Endothelial cell of umbilical vein (primary cell): ENCODE measurements at regions not wholly inside any gene's neighbourhood (a gene's known extent, or its start where the extent isn't known, plus 50 kb on each side); places are given as distances from the start of the nearest gene placed in this dataset.

Experiments
- CTCF ChIP-seq, 2 donors: IDR thresholded peaks; 1 replicate in 1 of 2; 2 replicates in 1 of 2; pipeline ENCODE4 v1.5.1; 2011; ENCODE audit warnings: low read length in 2 of 2, mild to moderate bottlenecking in 2 of 2, moderate library complexity in 2 of 2, control low read depth in 1 of 2, inconsistent platforms in 1 of 2, low read depth in 1 of 2; ENCODE audit not compliant: insufficient read depth in 1 of 2; ENCODE audit errors: extremely low read depth in 1 of 2
- EZH2 ChIP-seq: IDR thresholded peaks from 2 replicates; pipeline ENCODE4 v1.6.1; 2012; ENCODE audit warnings: borderline replicate concordance, low read depth, mild to moderate bottlenecking, moderate library complexity, low read length, inconsistent platforms; ENCODE audit not compliant: severe bottlenecking
- FOS ChIP-seq: IDR thresholded peaks from 2 replicates; pipeline ENCODE4 v1.6.1; 2011; ENCODE audit warnings: mild to moderate bottlenecking, low read length, moderate library complexity, borderline replicate concordance; ENCODE audit not compliant: insufficient read depth
- JUN ChIP-seq: IDR thresholded peaks from 2 replicates; pipeline ENCODE4 v1.6.1; 2011; ENCODE audit warnings: borderline replicate concordance, low read depth; ENCODE audit not compliant: insufficient read length, insufficient read depth
- MAX ChIP-seq: IDR thresholded peaks from 2 replicates; pipeline ENCODE4 v1.6.1; 2011; ENCODE audit not compliant: insufficient read depth, insufficient read length
- POLR2A ChIP-seq: IDR thresholded peaks from 2 replicates; pipeline ENCODE4 v1.6.1; 2012; ENCODE audit warnings: low read depth, mild to moderate bottlenecking, control low read depth, low read length
- POLR2AphosphoS5 ChIP-seq: IDR thresholded peaks from 2 replicates; pipeline ENCODE4 v1.6.1; 2012; ENCODE audit warnings: low read depth, mild to moderate bottlenecking, control low read depth, low read length, moderate library complexity; ENCODE audit not compliant: insufficient read depth

GRCh38 chr2:104109356-104109755 lies 744.6 kb upstream of the POU3F3 start:
- TF ChIP-seq CTCF (IDR thresholded peaks at IDR 0.05; ENCODE audit: extremely low read depth in 1 of 2, insufficient read depth in 1 of 2, low read depth in 1 of 2, low read length in 2 of 2): no peak
- TF ChIP-seq POLR2A: no peak
- TF ChIP-seq MAX: no peak
- TF ChIP-seq POLR2AphosphoS5: no peak
- no peak for TF ChIP-seq FOS
- TF ChIP-seq EZH2: no peak
- no peak for TF ChIP-seq JUN
